GM10248 (cell line): ENCODE measurements at regions not wholly inside any gene's neighbourhood (a gene's known extent, or its start where the extent isn't known, plus 50 kb on each side); places are given as distances from the start of the nearest gene placed in this dataset.
"Not testable (repeated sequence)": the region's sequence is repeated elsewhere in the genome, so short reads cannot be mapped to it uniquely, and the experiment has no call there.

Experiments used
- CTCF ChIA-PET: fragments of 300-600 bp; sonication (Branson Sonifier 250); formaldehyde crosslinking; extraction: SDS; loops from one replicate; lab custom pipeline; 2021; ENCODE audit warnings: antibody characterized with exemption; lab: Yijun Ruan, JAX
- POLR2A ChIA-PET: fragments of 350-650 bp; sonication (Branson Sonifier 250); formaldehyde crosslinking; extraction: SDS; loops from one replicate; lab custom pipeline; 2020; ENCODE audit warnings: antibody characterized with exemption; lab: Yijun Ruan, JAX
- DNase-seq: peaks from one replicate; pipeline ENCODE4 v3.0.0; 2012; ENCODE audit errors: extremely low spot score
- CTCF ChIP-seq: IDR thresholded peaks from 2 replicates; pipeline ENCODE4 v1.5.1; 2012; ENCODE audit warnings: mild to moderate bottlenecking, low read depth; ENCODE audit errors: extremely low read depth, missing control alignments, control extremely low read depth

GRCh38 chr6:103505155-103505518 lies 1354.6 kb downstream of the HACE1 start:
- ChIA-PET CTCF (interaction anchor here (1.4 kb wide), 1 partner anchor 28 kb away, joined by 3 read pairs; no protein-coding TSS in a partner anchor), POLR2A (no interaction called here)
- no peak for TF ChIP-seq CTCF
- no peak for DNase-seq

DNA sequence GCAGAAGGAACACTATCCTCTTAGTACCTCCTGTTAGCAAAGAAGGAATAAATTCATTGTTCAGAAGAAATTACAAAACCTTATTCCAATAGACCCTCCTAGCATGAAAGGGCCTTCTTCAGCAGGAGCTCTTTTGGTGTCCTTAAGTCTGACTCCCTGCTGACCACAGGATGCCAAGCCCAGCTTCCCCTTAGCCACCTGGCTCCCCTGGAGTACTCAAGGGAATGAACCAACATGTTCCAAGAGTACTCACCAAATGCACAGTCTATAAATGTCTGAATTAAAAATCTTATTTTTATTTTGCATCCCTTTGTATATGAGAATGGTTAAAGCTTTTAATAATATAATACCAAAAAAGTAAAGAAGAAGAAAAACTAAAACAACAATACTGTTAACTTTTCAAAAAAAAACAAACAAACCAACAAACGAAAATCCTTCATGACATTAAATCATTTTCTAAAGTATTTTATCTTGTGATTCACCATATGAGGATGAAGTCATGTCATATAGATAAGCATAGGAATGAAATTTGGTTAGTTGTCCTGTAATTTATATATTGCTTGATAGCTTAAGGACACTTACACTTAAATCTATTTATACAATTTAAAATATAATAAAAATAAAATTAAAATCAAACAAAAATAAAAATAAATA lies 1355.1 kb downstream of the HACE1 start:
- ChIA-PET CTCF (interaction anchor here (1.4 kb wide), 1 partner anchor 29 kb away, joined by 3 read pairs; no protein-coding TSS in a partner anchor), POLR2A (no interaction called here)
- DNase-seq, result no peak
- TF ChIP-seq CTCF, result no peak

DNA sequence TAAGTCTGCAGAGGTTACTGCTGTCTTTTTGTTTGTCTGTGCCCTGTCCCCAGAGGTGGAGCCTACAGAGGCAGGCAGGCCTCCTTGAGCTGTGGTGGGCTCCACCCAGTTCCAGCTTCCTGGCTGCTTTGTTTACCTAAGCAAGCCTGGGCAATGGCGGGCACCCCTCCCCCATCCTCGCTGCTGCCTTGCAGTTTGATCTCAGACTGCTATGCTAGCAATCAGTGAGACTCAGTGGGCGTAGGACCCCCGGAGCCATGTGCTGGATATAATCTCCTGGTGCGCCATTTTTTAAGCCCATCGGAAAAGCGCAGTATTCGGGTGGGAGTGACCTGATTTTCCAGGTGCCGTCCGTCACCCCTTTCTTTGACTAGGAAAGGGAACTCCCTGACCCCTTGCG lies 1363.1 kb downstream of the HACE1 start:
- CTCF ChIA-PET, POLR2A ChIA-PET, DNase-seq: not testable (repeated sequence)

GRCh38 chr6:103456652-103457051 lies 1403.1 kb downstream of the HACE1 start:
- no peak for TF ChIP-seq CTCF
- ChIA-PET CTCF (no interaction called here), POLR2A (no interaction called here)
- DNase-seq, result no peak

GRCh38 chr6:103455275-103455674 lies 1404.4 kb downstream of the HACE1 start:
- no peak for DNase-seq
- ChIA-PET CTCF (no interaction called here), POLR2A (no interaction called here)
- TF ChIP-seq CTCF, result no peak

DNA sequence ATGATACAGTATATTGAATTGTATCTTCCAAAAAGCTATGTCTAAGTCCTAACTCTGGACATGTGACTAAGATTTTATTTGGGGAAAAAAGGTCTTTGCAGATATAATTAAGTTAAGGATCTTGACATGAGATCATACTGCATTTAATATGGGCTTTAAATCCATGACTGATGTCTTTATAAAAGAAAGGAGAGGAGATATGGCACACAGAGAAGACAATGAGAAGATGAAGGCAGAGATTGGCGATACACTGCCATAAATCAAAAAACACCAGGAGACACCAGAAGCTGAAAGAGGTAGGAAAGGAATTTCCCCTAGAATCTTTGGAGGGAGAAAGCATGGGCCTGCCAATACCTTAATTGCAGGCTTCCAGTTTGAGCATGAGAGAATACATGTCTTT lies 1450.2 kb downstream of the HACE1 start:
- DNase-seq, result no peak
- TF ChIP-seq CTCF, result no peak
- POLR2A ChIA-PET, result no interaction called here
- CTCF ChIA-PET, result interaction anchor here (0.8 kb wide), 1 partner anchor 12 kb away, joined by 4 read pairs; no protein-coding TSS in a partner anchor

DNA sequence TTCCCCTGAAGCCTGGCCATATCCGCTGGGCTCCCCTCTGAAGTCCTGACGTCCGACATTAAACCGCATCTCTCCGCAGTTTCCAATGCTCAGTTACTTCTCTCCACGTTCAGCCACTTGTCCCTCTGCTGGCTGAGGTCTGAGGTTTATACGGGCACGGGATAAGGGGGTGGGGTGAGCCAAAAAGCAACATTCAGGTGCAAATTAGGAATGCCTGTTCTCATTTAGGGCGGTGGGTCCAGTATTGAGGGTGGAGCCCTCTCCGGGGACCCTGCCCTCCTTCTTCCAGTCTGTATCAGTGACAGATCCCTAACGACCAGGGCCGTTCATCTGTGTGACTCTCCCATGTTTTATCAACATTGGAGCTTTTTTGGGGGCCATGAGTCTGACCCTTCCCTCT lies 1454.4 kb downstream of the HACE1 start:
- no peak for DNase-seq
- TF ChIP-seq CTCF, result no peak
- ChIA-PET POLR2A (no interaction called here), CTCF (no interaction called here)
